ENCODE measurements at regions not wholly inside any gene's neighbourhood (a gene's known extent, or its start where the extent isn't known, plus 50 kb on each side); places are given as distances from the start of the nearest gene placed in this dataset.
"Not testable (repeated sequence)": the region's sequence is repeated elsewhere in the genome, so short reads cannot be mapped to it uniquely, and the experiment has no call there.

- Mint-ChIP-seq H3K4me1 (peaks cover 17% of the 10 kb centered on the region), H3K4me3 (no peak overlapping the region), H3K36me3 (peaks cover 2% of the 10 kb centered on the region), H3K27me3 (ENCODE audit: low read depth) (no peaks in the 10 kb centered on the region), H3K27ac (no peak overlapping the region), H3K9me3 (peaks cover 7% of the 10 kb centered on the region)
- no peak for DNase-seq (ENCODE audit: low spot score in 2 of 2, unreplicated experiment in 2 of 2)
- TF ChIP-seq, protein P1, sequence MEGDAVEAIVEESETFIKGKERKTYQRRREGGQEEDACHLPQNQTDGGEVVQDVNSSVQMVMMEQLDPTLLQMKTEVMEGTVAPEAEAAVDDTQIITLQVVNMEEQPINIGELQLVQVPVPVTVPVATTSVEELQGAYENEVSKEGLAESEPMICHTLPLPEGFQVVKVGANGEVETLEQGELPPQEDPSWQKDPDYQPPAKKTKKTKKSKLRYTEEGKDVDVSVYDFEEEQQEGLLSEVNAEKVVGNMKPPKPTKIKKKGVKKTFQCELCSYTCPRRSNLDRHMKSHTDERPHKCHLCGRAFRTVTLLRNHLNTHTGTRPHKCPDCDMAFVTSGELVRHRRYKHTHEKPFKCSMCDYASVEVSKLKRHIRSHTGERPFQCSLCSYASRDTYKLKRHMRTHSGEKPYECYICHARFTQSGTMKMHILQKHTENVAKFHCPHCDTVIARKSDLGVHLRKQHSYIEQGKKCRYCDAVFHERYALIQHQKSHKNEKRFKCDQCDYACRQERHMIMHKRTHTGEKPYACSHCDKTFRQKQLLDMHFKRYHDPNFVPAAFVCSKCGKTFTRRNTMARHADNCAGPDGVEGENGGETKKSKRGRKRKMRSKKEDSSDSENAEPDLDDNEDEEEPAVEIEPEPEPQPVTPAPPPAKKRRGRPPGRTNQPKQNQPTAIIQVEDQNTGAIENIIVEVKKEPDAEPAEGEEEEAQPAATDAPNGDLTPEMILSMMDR (IDR thresholded peaks at IDR 0.05; ENCODE audit: unreplicated experiment), result no peak
Measured at GRCh38 chr7:12494687-12495024, 75.9 kb upstream of the SCIN start.

DNA sequence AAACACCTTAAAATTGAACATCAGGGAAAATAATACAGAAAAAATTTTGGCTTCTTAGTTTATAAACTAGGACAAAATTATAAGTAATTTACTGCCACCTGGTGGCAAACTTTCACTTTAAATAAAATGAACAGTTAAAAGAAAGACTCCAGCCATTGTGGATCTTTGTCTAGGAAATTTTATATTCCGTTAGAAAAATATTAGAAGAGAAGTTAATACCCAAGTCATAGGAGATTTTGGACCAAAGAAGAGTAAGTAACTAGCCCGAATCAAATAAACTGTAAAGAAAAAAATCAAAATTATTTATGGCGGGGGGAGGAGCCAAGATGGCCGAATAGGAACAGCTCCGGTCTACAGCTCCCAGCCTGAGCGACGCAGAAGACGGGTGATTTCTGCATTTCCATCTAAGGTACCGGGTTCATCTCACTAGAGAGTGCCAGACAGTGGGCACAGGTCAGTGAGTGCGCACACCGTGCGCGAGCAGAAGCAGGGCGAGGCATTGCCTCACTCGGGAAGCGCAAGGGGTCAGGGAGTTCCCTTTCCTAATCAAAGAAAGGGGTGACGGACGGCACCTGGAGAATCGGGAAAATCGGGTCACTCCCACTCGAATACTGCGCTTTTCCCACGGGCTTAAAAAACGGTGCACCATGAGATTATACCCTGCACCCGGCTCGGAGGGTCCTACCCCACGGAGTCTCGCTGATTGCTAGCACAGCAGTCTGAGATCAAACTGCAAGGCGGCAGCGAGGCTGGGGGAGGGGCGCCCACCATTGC, 73.4 kb upstream of the SCIN start:
- peak overlapping the region; percentile 81 for H3K4me3 Mint-ChIP-seq
- not testable (repeated sequence) for DNase-seq (ENCODE audit: low spot score in 2 of 2, unreplicated experiment in 2 of 2)

GRCh38 chr7:12504149-12504548, 66.4 kb upstream of the SCIN start:
- no peak for DNase-seq (ENCODE audit: low spot score in 2 of 2, unreplicated experiment in 2 of 2)
- no peak overlapping the region for H3K27ac Mint-ChIP-seq
- no peaks in the 10 kb centered on the region for H3K27me3 Mint-ChIP-seq (ENCODE audit: low read depth)
- H3K9me3 Mint-ChIP-seq, result peaks cover 3% of the 10 kb centered on the region
- H3K4me1 Mint-ChIP-seq, result peaks cover 9% of the 10 kb centered on the region
- TF ChIP-seq, protein P1 (IDR thresholded peaks at IDR 0.05; ENCODE audit: unreplicated experiment), result no peak
- no peak overlapping the region for H3K4me3 Mint-ChIP-seq
- H3K36me3 Mint-ChIP-seq, result peaks cover 2% of the 10 kb centered on the region

More for the DNA sequence above, 73.4 kb upstream of the SCIN start:
- H3K27me3 Mint-ChIP-seq (ENCODE audit: low read depth); H3K9me3 Mint-ChIP-seq; H3K36me3 Mint-ChIP-seq: not testable (repeated sequence)
- TF ChIP-seq, protein P1 (IDR thresholded peaks at IDR 0.05; ENCODE audit: unreplicated experiment), result peak; percentile 69
- Mint-ChIP-seq H3K4me1 (peaks cover 10% of the 10 kb centered on the region), H3K27ac (peak overlapping the region; percentile 85)

DNA sequence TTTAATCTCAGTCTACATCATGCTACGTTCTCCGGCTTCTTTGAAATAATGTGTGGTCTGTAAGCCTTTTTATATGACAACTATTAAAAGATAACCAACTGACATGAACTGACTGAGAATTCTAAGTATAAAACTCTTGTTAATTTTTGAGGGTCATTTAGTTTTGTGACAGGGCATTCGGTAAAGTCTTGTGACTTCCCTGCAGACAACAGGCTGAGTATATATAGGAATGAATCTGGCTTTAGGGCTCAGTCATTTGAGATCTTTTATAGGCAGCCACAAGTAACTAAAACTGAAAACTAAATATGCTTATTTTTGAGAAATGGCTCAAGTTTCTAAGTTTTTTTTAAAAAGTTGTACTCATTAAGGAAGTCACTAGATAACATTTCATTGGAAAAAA, 62.5 kb upstream of the SCIN start:
- DNase-seq (ENCODE audit: low spot score in 2 of 2, unreplicated experiment in 2 of 2), result no peak
- Mint-ChIP-seq H3K27me3 (ENCODE audit: low read depth) (no peaks in the 10 kb centered on the region), H3K9me3 (peaks cover 13% of the 10 kb centered on the region), H3K36me3 (peaks cover 2% of the 10 kb centered on the region), H3K4me1 (peaks cover 9% of the 10 kb centered on the region), H3K27ac (peak overlapping the region; percentile 64), H3K4me3 (no peak overlapping the region)
- TF ChIP-seq, protein P1 (IDR thresholded peaks at IDR 0.05; ENCODE audit: unreplicated experiment), result no peak

GRCh38 chr7:12508554-12508953, 62.0 kb upstream of the SCIN start:
- Mint-ChIP-seq H3K4me1 (peaks cover 9% of the 10 kb centered on the region), H3K4me3 (no peak overlapping the region), H3K27me3 (ENCODE audit: low read depth) (no peaks in the 10 kb centered on the region), H3K9me3 (peaks cover 17% of the 10 kb centered on the region), H3K27ac (no peak overlapping the region), H3K36me3 (peaks cover 2% of the 10 kb centered on the region)
- DNase-seq (ENCODE audit: low spot score in 2 of 2, unreplicated experiment in 2 of 2), result no peak
- TF ChIP-seq, protein P1 (IDR thresholded peaks at IDR 0.05; ENCODE audit: unreplicated experiment), result no peak

All from mesothelial cell of epicardium (in vitro differentiated cells).